ENCODE measurements at regions not wholly inside any gene's neighbourhood (a gene's known extent, or its start where the extent isn't known, plus 50 kb on each side); places are given as distances from the start of the nearest gene placed in this dataset.
A peak's percentile ranks its signal among the peaks of the same experiment; 100 is the strongest.

DNA sequence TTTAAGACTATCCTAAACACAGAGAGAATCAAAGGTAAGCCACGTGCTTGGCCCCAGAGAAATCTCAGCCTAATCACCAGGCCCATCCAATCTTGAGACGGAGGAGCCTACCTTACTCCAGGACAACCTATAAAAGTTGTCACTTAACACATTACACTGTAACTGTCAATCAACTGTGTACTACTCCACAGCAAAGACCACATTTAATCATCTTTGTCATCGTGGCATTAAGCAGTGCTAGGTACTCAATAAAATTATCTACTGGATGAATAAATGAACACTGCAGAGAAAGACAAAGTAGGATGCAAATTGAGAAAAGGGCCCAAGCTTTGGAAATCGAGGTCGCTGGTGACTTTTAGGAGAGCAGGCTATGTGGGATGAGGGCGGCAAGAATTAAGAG lies 466.7 kb downstream of the SHQ1 start:
- H3K36me3 ChIP-seq (ENCODE audit: low read depth) = no peaks in the 10 kb centered on the region
- intact Hi-C loops (cut with micrococcal nuclease; ENCODE audit: unreplicated experiment) = no loop called here
- H3K9me2 ChIP-seq (ENCODE audit: insufficient read depth) = no peaks in the 10 kb centered on the region
- no peaks in the 10 kb centered on the region for H3F3A ChIP-seq (ENCODE audit: insufficient read depth, low read depth)
- H4K20me1 ChIP-seq (ENCODE audit: insufficient read depth) = peaks cover 28% of the 10 kb centered on the region
- ChIA-PET POLR2A (ENCODE audit: unreplicated experiment) (no interaction called here), CTCF (no interaction called here)
- no peaks in the 10 kb centered on the region for H3K27me3 ChIP-seq (ENCODE audit: insufficient read depth, low read depth)
- no peaks in the 10 kb centered on the region for H3K4me1 ChIP-seq (replicated peaks; ENCODE audit: insufficient read depth)
- H3K4me2 ChIP-seq = no peak overlapping the region
- DNase-seq = no peak
- no peak overlapping the region for H2AFZ ChIP-seq
- H3K79me2 ChIP-seq (ENCODE audit: low read depth) = peaks cover 59% of the 10 kb centered on the region
- no TSS peak for BruUV-seq (replicated peaks)
- no peak overlapping the region for H3K4me3 ChIP-seq
- H3K27ac ChIP-seq = no peak overlapping the region
- no peaks in the 10 kb centered on the region for H3K9me3 ChIP-seq (ENCODE audit: insufficient read depth, low read depth)
- TF ChIP-seq, protein P1, sequence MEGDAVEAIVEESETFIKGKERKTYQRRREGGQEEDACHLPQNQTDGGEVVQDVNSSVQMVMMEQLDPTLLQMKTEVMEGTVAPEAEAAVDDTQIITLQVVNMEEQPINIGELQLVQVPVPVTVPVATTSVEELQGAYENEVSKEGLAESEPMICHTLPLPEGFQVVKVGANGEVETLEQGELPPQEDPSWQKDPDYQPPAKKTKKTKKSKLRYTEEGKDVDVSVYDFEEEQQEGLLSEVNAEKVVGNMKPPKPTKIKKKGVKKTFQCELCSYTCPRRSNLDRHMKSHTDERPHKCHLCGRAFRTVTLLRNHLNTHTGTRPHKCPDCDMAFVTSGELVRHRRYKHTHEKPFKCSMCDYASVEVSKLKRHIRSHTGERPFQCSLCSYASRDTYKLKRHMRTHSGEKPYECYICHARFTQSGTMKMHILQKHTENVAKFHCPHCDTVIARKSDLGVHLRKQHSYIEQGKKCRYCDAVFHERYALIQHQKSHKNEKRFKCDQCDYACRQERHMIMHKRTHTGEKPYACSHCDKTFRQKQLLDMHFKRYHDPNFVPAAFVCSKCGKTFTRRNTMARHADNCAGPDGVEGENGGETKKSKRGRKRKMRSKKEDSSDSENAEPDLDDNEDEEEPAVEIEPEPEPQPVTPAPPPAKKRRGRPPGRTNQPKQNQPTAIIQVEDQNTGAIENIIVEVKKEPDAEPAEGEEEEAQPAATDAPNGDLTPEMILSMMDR (conservative IDR thresholded peaks at IDR 0.05) = no peak
- TF ChIP-seq EZH2 (IDR thresholded peaks at IDR 0.05; ENCODE audit: low read depth) = no peak

DNA sequence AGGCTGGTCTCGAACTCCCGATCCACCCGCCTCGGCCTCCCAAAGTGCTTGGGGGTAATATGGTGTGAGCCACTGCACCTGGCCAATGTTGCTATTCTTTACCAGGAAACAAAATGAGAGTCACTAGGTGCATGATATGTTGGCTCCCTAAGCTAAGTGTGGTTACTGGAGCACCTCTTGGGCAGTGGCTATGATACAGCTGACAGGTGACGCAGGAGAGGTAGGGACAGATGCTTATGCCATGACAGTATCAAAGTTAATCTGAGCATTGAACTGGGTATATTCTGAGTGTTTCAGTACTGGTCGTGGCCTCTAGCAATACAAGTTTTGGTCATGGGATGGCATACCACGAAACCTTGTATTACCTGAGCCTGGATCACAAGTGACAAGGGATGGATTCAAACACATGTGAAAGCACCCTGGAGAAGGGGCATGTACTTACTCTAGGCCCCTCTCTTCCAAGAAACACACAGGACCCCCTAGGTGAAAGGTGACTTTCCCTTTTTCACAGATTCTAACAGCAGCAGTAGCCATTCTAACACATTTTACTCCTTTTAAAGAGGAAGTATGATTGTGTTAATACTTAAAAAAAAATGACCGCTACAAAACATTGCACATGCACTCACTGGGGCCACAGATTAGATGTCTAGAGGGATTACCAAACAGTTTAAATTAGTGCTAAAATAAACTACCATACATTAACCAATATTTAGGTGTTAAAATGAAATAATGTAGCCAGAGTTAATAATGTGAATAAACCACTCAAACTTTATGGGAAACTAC lies 467.3 kb downstream of the SHQ1 start:
- Histone ChIP-seq H3K4me1 (replicated peaks; ENCODE audit: insufficient read depth) (no peaks in the 10 kb centered on the region), H3K27ac (no peak overlapping the region), H3K4me2 (no peak overlapping the region), H3K4me3 (no peak overlapping the region), H3F3A (ENCODE audit: insufficient read depth, low read depth) (no peaks in the 10 kb centered on the region), H3K79me2 (ENCODE audit: low read depth) (peaks cover 55% of the 10 kb centered on the region), H3K9me3 (ENCODE audit: insufficient read depth, low read depth) (no peaks in the 10 kb centered on the region), H4K20me1 (ENCODE audit: insufficient read depth) (peaks cover 26% of the 10 kb centered on the region), H3K27me3 (ENCODE audit: insufficient read depth, low read depth) (no peaks in the 10 kb centered on the region), H3K36me3 (ENCODE audit: low read depth) (no peaks in the 10 kb centered on the region), H3K9me2 (ENCODE audit: insufficient read depth) (no peaks in the 10 kb centered on the region), H2AFZ (no peak overlapping the region)
- POLR2A ChIA-PET (ENCODE audit: unreplicated experiment) = no interaction called here
- BruUV-seq (replicated peaks) = no TSS peak
- intact Hi-C loops (cut with micrococcal nuclease; ENCODE audit: unreplicated experiment) = no loop called here
- CTCF ChIA-PET = no interaction called here
- no peak for TF ChIP-seq EZH2 (IDR thresholded peaks at IDR 0.05; ENCODE audit: low read depth)
- TF ChIP-seq, protein P1 (conservative IDR thresholded peaks at IDR 0.05) = no peak
- no peak for DNase-seq

DNA sequence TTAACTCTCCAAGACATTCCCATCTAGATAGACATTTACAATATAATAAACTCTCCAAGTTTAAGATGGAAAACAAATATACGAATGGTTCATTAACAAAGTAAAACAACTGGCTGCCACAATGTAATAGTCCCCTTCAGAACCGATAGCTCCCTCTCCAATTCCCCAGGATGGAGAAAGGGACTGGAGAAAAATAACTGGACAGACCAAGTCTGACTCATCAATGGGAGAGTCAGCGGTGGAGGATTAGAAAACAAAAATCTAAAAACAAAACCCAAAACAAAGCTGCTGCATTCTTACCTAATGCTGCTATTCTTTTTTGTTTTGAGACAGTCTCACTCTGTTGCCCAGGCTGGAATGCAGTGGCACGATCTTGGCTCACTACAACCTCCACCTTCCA lies 468.1 kb downstream of the SHQ1 start:
- H3K27me3 ChIP-seq (ENCODE audit: insufficient read depth, low read depth) = no peaks in the 10 kb centered on the region
- H3K27ac ChIP-seq = no peak overlapping the region
- no peak overlapping the region for H2AFZ ChIP-seq
- H3F3A ChIP-seq (ENCODE audit: insufficient read depth, low read depth) = no peaks in the 10 kb centered on the region
- peaks cover 48% of the 10 kb centered on the region for H3K79me2 ChIP-seq (ENCODE audit: low read depth)
- ChIA-PET POLR2A (ENCODE audit: unreplicated experiment) (no interaction called here), CTCF (no interaction called here)
- H4K20me1 ChIP-seq (ENCODE audit: insufficient read depth) = peaks cover 23% of the 10 kb centered on the region
- H3K4me2 ChIP-seq = no peak overlapping the region
- no TSS peak for BruUV-seq (replicated peaks)
- H3K9me2 ChIP-seq (ENCODE audit: insufficient read depth) = no peaks in the 10 kb centered on the region
- H3K36me3 ChIP-seq (ENCODE audit: low read depth) = no peaks in the 10 kb centered on the region
- intact Hi-C loops (cut with micrococcal nuclease; ENCODE audit: unreplicated experiment) = no loop called here
- H3K4me1 ChIP-seq (replicated peaks; ENCODE audit: insufficient read depth) = no peaks in the 10 kb centered on the region
- peak in 1 of 2 experiments; percentile 6 for DNase-seq
- no peak overlapping the region for H3K4me3 ChIP-seq
- no peaks in the 10 kb centered on the region for H3K9me3 ChIP-seq (ENCODE audit: insufficient read depth, low read depth)
- TF ChIP-seq, protein P1 (conservative IDR thresholded peaks at IDR 0.05) = no peak
- TF ChIP-seq EZH2 (IDR thresholded peaks at IDR 0.05; ENCODE audit: low read depth) = no peak
